HS-5 (cell line): ENCODE measurements at regions not wholly inside any gene's neighbourhood (a gene's known extent, or its start where the extent isn't known, plus 50 kb on each side); places are given as distances from the start of the nearest gene placed in this dataset.

Experiments used
- DNase-seq: peaks from one replicate; pipeline ENCODE4 v3.0.0-alpha.2; 2012; ENCODE audit warnings: low read depth

DNA sequence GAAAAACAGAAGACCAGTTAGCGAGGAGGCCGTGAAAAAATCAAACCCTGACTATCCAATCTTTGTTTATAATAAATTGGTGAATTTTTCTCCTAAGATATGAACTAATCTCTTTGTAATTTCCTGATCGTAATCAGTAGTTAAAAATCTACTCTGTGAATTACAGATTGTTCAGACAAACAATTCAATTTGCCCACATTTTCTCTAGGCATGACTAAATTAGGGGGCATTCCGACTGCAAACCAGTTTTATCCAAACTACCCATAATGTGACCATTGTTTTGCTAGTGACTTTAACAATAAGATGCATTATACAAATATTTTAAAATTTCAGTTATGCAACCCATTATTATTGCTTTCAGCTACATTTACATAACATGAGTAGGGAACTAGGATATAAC lies 546.9 kb upstream of the ADAMTS5 start:
- peak; percentile 51 for DNase-seq

DNA sequence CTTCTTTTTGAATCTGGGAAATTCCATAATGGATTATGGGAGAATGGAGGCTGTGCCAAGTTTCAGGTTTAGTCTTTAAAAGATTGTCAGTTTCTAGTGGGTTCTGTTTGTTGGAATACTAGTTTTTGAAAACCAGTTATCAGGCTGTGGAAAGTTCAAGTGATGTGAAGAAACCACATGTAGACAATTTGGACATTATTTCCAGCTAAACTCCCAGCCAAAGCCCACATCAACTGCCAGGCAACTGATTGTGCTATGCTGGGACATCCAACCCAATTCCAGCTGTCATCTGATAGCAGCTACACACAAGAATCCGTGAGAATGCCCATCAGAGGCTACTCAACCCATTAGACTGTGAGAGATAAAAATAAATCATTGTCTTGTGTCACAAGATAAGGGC lies 546.1 kb upstream of the ADAMTS5 start:
- DNase-seq = no peak

DNA sequence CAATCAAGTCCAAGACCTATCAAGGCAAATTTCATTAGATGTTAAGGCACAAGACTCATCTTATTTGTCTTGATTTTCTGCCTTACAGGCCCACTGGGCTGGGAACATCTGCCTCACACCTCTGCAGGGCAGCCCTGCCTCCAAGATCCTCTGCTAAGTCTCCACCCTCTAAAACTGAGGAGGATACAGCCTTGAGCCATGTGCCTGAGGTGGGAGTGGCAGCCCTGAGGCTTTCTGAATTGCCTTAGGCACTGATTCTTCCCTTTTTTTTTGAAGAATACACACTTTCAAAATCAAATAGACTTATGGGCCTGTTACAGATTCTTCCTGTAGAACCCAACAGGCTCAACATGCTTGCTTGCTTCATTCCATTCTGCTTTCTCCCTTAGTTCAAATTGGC lies 544.3 kb upstream of the ADAMTS5 start:
- no peak for DNase-seq

DNA sequence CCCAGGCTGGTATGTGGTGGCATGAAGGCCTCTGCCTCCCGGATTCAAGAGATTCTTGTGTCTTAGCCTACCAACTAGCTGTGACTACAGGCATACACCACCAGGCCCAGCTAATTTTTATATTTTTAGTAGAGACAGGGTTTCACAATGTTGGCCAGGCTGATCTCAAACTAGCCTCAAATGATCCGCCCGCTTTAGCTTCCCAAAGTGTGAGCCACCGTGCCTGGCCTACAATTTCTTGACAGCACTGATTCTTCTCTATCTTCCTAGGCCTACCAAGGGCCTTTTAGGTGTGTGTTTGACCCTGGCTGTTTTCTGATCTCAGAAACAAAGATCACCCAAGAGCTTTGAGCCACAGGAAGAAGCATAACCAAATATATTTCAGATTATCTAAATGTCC lies 540.8 kb upstream of the ADAMTS5 start:
- DNase-seq = no peak

DNA sequence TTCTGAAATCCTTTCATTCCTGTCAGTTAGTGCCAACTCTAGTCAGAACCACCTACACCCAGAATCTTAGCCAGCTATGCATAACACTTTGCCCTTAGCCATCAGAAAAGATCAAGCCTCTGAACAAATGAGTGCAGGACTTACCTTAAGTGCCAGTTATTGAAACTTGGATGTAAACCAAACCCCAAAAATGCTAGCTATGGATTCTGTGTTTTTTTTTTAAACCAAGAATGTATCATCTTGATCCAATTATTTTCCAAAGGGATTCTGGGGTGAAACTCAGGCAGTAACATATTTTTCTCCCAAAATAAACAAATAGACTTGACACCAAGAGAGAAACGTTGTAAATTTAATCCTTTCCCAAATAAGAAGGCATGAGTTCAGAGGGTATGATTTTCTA lies 538.6 kb upstream of the ADAMTS5 start:
- peak; percentile 65 for DNase-seq

DNA sequence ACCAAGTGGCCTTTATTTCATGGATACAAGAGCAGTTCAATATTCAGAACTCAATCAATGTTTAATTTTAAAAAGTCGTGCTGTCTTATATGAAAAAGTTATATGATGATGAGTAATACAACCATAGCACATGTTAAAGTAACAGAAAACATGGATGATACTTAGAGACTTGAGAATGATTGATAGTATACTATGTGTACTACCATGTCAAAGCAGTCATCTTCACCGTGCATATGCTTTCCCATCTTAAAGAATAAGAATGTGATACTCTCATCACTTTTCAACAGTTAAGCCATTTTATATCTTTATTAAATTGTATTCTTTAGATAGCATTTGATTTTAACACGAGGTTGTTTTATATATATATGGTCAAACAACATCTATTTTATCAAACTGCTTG lies 535.9 kb upstream of the ADAMTS5 start:
- no peak for DNase-seq

DNA sequence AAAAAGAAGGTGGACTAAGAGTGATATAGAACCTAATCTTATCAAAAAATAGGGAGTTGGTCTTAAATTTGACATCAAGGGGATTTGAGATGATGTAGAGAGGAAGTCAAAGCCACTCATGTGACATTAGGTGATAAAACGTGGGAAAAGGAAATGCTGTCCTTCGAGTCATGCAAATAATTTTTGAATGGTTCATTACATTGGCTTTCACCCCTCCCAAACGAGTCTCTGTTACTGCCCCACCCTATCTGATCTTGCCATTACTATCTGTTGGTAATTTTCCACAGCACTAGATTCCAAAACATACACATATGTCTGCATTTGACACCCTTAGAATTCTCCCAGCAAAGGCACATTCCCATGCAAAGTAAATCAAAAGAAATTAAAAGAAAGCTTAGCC lies 531.1 kb upstream of the ADAMTS5 start:
- DNase-seq = no peak

DNA sequence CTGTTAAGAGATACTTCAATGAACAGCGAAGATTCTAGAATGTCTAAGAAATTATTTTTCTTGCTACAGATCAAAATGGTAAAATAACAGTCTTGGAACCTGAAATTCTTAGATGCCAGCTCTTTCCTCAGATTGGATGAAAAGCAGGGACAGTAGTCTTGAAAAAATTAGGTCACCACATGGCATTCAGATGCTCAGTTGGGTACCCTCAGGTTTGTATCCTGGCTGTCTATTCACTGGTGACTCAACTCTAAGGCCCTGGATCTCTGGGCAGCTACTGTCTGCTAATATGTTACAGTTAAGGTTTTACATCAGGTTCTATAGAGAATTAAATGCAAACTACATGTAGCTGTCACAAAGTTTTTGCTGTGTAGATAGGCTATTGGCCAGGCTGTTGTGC lies 528.9 kb upstream of the ADAMTS5 start:
- no peak for DNase-seq

DNA sequence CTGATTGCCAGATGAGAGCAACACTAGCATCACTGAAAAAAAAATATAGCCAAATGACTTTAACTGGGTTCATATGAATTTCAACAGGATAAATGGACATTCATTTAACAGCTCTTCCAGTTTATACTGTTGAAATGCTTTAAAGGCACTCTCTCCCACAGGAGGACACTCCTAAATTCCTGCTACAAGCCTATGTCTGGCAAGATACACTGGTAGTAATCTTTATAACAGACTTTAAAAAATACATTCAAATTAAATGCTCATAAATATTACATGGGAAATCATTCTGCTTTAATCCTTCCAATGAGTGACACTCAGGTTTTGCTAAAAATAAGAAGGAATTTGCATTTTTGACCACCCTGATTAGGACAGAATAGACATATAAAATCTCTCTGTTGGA lies 526.7 kb upstream of the ADAMTS5 start:
- no peak for DNase-seq

DNA sequence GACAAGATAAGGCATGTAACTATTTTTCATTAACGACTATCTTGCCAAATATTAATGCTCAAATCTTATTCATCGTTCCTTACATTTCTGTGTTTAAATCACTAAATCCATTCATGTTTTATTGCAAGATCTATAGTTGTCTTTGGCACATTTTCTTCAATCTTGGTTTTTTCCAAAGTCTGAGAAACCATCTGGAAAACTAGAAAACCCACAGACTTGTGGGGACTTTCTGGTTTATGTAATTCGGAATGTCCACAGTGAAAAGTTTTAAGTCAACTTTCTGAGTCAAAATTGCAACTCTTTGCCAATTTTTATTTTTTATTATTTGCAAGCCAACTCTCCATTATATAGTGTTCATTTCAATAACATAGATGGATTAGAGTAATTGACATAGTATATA lies 520.8 kb upstream of the ADAMTS5 start:
- DNase-seq = no peak

DNA sequence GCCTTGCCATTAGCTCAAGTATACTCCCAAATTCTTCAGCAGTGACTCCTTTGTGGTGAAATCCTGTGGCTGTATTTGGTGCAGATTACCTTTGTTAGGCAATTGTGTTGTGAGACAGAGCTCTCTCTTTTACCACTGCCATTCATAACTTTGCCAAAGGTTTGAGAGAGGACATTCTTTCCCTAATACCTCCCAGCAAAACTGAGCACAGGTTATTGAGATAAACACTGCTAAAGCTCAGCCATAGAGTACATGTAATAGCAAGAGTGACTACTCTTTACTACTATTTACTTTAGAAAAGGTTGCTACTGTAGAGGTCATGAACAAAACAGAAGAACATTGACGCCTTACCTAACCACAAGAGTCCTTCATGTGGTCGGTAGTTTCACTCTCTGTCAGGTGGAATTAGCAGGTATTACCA lies 514.0 kb upstream of the ADAMTS5 start:
- DNase-seq = peak; percentile 49

DNA sequence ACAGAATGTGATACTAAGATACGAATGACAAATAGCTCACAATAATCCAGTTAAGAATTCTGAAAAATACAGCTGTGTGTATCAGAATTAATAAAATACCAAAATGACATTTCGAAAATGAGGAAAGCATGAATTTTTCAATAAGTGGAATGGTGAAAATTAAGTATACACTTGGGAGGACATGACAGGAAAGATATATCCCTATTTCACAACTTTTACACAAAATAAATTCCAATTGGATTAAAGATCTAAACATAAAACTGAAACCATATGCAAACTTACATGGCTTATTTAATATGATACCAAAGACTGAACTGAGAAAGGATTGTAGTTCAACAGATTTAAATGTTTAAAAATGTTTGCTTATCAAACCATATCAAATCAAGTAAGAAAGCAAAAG lies 510.4 kb upstream of the ADAMTS5 start:
- DNase-seq = no peak

DNA sequence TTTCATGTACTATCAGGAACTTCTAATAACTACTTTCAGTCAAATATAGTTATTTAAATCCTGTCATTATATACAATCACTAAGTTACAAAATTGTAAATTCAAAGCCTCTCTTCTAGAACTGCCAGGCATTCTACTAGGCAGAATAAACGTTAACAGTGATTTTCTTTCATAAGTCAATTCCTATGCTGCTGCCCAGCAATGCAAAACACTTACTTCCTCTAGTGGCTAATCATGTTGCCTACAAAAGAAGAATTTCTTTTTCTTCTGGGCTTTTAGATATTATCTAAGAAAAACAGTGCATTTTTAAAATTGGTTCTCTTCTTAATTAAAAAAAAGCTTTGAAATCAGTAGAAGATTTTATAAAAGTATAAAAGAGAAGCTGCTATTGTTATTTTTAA lies 509.8 kb upstream of the ADAMTS5 start:
- DNase-seq = no peak

DNA sequence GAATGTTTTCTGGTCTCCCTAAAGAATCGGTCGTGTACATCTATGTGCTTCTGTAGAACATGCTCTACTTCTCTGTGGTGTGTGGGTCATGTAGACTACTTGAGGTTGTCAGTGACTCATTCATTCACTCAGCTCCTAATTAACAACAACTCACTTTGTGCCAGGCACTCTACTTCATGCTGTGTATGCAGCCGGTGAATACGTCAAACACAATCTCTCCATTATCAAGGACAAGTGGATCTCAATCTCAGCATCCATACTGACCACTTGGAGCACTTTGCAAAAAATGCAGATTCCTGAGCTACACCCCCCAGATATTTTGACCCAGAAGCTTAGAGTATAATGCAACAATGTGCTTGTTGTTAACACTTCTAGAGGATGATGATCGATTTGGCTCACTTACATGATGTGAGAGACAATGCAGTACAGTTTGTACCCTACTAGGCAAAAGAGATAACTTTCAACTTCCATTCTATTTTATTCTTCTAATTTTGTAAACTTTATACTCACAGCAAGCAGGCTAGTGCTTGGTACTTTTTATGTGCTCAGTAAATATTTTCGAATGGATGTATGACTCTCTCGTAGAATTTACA lies 508.6 kb upstream of the ADAMTS5 start:
- no peak for DNase-seq

DNA sequence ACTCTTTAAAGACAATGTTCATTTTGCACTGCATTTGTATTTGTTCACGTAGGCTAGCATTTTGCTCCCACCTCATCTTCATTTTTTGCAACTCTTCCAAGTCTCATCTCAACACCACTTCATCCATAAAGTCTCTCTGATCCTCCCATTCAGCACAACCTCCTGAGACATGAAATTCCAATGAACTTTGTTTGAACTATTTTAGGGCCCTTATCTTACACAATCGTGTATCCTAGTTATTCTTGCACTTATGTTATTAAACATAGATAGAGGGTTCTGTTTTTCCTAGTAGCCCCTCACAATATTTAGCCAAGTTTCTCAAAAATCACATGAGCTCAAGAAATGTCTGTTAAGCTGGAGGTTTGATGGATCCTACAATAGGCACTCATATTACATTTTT lies 500.5 kb upstream of the ADAMTS5 start:
- no peak for DNase-seq

DNA sequence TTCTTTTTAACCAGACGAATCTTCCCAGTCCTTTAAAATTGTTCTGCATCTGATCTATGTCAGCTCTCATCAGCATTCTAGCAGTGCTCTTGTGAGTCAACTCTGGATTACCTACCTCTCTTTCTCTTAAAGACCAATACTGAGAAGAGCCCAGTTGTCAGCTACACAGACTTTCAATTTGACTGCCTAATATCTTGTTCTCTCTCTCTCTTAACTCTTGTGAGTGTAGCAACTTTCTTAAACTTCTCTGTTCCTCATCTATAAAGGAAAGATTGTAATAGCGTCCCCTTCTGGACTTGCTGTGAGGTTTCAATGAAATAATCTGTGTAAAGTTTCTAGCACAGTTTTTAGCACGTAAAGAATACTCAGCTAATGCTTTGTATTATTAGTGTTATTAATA lies 499.3 kb upstream of the ADAMTS5 start:
- DNase-seq = no peak

DNA sequence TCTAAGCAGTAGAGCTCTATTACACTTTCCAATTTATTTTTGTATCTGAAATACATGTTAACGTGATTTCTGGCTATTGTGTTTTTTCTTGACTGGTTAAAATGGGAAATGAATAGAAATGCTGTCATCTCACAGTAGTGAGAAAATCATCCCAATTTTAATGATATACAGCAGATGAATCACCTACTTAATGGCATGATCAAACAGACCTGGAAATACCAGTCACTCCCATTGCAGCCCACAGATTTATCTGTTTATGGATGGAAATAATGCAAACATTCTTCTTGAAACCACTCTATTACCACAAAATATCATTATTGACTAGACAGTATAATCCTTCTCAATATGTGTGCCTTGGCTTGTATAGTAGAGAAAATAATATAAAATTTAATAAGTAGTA lies 497.8 kb upstream of the ADAMTS5 start:
- peak; percentile 24 for DNase-seq

DNA sequence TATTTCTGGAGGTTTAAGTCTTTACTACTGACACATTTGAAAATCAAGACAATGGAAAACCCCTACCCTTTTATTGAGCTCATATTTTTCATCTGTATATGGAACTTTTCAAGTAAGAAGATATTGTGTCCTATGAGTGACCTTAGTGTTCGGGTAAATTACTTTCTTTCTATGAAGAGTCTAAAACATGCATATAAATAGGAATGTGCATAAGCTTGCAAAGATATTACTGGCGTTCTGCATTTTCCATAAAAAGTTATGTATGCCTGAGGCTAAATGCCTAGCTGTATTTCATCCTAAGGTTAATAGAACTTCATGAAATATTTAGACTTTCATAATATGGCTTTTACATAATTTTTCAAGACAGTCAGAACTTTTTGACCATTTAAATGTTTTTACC lies 495.8 kb upstream of the ADAMTS5 start:
- no peak for DNase-seq

DNA sequence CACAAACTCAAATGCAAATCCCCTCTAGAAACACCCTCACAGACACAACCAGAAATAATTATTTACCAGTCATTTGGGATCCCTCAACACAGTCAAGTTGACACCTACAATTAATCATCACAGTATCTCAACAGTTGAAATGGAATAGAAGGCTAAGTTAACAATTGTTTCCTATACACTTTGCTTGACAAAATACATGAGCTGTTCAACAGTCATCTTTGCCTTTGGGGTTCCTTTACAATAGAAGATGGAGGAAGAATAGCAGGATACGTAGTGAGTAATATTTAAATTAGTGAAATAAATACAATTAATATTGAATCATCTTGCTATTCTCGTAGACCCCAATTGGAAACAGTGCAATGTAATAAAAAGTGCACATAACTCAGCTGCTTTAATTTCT lies 487.3 kb upstream of the ADAMTS5 start:
- DNase-seq = no peak

DNA sequence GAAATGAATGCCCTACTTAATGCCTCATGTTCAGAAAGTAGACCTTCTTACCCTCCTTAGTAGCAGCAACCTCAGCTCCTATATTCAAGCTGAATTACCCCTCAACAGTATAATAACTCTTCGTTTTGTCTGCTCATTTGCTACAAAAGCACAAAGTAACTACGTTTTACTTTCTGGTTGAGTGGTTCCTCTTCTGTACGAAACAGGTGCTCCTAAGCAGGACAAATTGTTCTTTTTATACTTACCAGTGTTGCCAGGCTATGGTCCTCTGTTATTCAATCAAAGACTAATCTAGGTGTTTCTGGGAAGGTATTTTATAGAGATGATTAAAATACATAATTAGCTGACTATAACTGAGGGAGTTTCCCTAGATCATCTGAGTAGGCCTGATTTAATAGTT lies 484.2 kb upstream of the ADAMTS5 start:
- DNase-seq = no peak

DNA sequence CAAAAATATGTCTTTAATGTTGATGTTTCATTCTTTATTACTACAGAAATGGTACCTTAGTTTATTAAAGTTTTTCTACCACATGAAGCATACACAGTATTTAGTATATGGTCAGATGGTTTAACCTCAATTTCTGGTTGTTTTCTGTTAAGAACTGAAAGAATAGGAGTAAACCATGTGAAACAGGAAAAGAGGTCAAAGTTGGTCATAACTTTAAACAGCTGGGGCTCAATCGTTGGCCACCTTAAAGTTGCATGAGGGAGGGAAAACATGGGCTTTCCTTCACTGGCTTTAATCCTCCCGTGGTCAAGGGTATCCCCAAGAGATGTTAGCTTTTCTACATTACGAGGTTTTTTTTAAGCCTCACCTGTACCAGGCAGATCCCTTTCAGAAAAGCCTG lies 483.3 kb upstream of the ADAMTS5 start:
- no peak for DNase-seq

DNA sequence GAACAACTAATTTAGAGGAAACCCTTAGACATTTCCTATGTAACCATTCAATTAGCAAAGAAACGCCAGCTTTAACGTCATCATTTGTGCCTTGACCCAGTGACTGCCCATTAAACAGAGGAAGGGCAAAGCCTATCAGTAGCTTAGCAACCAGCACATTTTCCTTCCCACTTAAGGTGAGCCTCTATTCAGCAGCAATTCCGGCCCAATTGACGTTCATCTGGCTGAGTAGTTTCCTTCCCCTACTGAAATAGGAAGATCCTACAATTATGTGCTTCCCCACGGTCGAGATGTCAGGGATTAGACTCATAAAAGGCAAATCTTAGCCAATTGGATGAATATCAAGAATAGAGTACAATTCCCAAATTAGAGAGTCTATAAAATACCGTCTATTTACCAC lies 482.1 kb upstream of the ADAMTS5 start:
- no peak for DNase-seq

DNA sequence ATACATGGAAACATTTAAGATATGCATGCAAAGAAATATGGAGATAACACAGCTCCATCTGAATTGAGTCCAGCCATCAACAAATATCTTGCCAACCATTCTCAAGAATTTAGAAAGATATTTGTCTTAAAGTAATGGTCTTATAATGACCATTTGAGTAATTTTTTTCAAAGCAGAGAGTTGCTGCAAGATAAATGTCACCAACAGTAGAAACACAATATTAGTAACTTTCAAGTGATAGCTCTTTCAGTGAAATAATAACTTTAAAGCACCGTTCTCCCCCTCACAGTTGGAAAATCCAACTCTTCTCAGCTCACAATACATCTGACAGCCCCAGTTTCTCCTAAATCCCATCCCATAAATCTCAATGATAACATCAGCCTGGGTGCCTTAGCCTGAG lies 481.0 kb upstream of the ADAMTS5 start:
- DNase-seq = no peak

DNA sequence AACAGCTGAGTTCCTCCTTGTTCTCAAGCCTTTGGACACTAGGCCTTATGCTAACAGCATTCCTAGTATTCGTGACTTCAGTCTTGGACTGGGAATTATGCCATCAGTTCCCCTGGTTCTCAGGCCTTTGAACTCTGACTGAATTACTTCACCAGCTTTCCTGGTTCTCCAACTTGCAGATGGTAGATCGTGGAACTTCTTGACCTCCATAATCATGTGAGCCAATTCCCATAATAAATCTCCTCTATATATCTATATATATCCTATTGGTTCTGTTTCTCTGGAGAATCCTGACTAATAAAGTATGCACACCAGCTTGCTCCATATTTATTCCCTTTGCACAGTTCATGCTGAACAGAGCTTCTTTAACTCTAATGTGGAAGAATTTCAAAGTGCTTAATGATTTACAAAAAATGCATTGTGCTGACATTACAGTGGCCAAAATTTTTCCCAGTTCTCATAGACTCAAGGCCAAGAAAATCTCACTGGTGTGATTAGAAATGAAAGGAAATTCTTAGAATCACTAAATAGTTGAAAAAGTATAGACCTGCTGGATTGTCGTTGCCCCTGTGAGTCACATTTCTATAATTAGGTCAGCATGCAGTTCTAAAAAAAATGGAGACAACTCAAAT lies 462.9 kb upstream of the ADAMTS5 start:
- no peak for DNase-seq

DNA sequence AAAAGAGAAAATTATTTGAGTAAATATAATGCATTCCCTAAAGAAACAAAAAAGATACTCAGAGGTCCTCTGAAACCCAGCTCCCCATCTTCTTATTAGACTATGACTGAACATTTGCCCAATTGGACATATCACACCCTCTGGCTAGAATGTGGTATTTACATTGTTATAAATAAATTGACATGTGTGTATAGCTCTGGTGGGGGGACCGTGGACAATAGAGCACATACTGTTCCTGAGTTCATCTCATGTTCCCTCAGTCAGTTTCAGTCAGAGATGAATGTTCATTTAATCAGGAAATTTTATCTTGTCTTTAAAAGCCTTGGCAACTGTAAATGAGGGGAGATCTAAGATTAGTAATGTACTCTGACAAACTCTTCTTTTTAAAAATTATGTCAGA lies 459.3 kb upstream of the ADAMTS5 start:
- no peak for DNase-seq
